Adrenal gland (tissue), 9 donors: ENCODE measurements at regions not wholly inside any gene's neighbourhood (a gene's known extent, or its start where the extent isn't known, plus 50 kb on each side); places are given as distances from the start of the nearest gene placed in this dataset.

Source experiments
- DNase-seq, 7 donors: peaks; one replicate each; pipeline ENCODE4 v3.0.0-alpha.2; 2019 to 2020
- H3K27ac ChIP-seq, 5 donors: fragments of 200-600 bp; sonication (generic) in 4 of 5; 1 replicate in 3 of 5; 2 replicates in 2 of 5; pipeline versions ENCODE4 v1.5.1 to v1.8.0; 2016 to 2020; ENCODE audit warnings: mild to moderate bottlenecking in 1 of 5
- H3K27me3 ChIP-seq: fragments of 200-600 bp; 2 replicates; pipeline ENCODE4 v1.8.0; 2021
- H3K36me3 ChIP-seq, 2 donors: fragments of 200-600 bp; replicated peaks in 1 of 2; 1 replicate in 1 of 2; 2 replicates in 1 of 2; pipeline versions ENCODE4 v1.5.1 to v1.8.0; 2018 to 2022
- H3K4me1 ChIP-seq, 2 donors: fragments of 200-600 bp; replicated peaks in 1 of 2; 1 replicate in 1 of 2; 2 replicates in 1 of 2; pipeline versions ENCODE4 v1.5.1 to v1.8.0; 2018 to 2021
- H3K4me3 ChIP-seq, 4 donors: fragments of 200-600 bp; sonication (generic) in 3 of 4; one replicate each; pipeline ENCODE4 v1.5.1; 2016 to 2018
- H3K9me3 ChIP-seq, 3 donors: fragments of 200-600 bp; sonication (generic) in 1 of 3; replicated peaks in 1 of 3; 1 replicate in 2 of 3; 2 replicates in 1 of 3; pipeline versions ENCODE4 v1.5.1 to v1.8.0; 2016 to 2021
- POLR2A ChIP-seq, 2 donors: fragments of 450-650 bp; IDR thresholded peaks; one replicate each; pipeline ENCODE4 v1.6.1; 2017; ENCODE audit warnings: antibody characterized with exemption in 2 of 2, mild to moderate bottlenecking in 2 of 2, moderate library complexity in 1 of 2
- WGBS, 4 donors: extraction: QIAGEN DNeasy Blood & Tissue Kit in 2 of 4; methylation state at CpG; one replicate each; pipeline versions ENCODE4 v1.1.5 to v1.1.7; 2013 to 2017; 5-methylcytosine and 5-hydroxymethylcytosine counted together
- intact Hi-C, 2 donors: fragments of 100-400 bp; cut with DNase I; formaldehyde crosslinking; loops; one replicate each; pipeline versions ENCODE4 v1.14.1 to v1.15.0; 2022 to 2023
- TF ChIP-seq, protein P1 (sequence below), 6 experiments: fragments of 450-650 bp in 4 of 6; fragments of 200-600 bp in 2 of 6; sonication (generic) in 1 of 6; IDR thresholded peaks; 1 replicate in 5 of 6; 2 replicates in 1 of 6; pipeline versions ENCODE4 v1.5.1 to v1.8.0; 2016 to 2021; ENCODE audit warnings: antibody characterized with exemption in 6 of 6, mild to moderate bottlenecking in 2 of 6, moderate library complexity in 1 of 6
- donor health status: healthy with polysubstance abuse.
- donor health status: Bipolar disorder and iron deficiency.
- donor health status: DM: yes; HTN: yes; CAD: no.
- donor health status: DM: no; HTN: no; CAD: no.
- donor health status: DM: no; HTN: no; CAD: no.

DNA sequence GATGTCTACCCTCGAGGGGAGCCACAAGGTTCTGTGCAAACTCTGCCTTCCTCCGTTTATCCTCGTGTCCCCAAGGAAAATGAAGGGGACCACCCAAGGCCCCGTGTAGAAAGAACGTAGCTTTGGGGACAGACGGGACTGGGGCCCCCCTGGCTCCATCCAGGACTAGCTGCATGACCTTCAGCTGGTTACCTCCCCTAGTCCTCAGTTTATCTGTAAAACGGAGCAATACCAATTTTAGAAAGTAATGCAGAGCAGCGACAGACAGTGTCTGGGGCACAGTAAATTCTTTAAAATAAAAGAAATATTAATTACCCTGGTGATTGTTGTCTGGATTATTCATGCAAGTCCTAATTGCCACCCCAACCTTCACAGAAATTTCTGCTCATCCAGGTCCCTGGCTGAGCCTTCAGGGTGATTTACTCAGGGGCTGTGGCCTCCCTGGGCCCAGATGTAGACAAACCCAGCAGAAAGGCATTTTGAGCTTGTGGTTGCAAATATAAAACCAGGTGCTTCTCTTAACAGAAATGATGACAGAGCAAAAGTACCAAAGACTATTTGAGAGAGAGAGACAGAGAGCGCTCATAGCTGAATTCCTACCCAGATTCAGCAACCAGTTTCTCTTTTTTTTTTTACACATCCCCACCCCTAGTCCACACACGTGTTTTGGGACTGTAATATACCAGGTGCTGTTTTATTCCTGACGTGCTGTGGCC, 155.1 kb upstream of the SMIM23 start:
- H3K27me3 ChIP-seq, result peaks cover 10% of the 10 kb centered on the region
- WGBS, 4 donors, result 38 to 50% (median 44%) methylated on average over 10 to 11 of the region's 11 CpGs
- no peak for TF ChIP-seq POLR2A (IDR thresholded peaks at IDR 0.05)
- TF ChIP-seq, protein P1, sequence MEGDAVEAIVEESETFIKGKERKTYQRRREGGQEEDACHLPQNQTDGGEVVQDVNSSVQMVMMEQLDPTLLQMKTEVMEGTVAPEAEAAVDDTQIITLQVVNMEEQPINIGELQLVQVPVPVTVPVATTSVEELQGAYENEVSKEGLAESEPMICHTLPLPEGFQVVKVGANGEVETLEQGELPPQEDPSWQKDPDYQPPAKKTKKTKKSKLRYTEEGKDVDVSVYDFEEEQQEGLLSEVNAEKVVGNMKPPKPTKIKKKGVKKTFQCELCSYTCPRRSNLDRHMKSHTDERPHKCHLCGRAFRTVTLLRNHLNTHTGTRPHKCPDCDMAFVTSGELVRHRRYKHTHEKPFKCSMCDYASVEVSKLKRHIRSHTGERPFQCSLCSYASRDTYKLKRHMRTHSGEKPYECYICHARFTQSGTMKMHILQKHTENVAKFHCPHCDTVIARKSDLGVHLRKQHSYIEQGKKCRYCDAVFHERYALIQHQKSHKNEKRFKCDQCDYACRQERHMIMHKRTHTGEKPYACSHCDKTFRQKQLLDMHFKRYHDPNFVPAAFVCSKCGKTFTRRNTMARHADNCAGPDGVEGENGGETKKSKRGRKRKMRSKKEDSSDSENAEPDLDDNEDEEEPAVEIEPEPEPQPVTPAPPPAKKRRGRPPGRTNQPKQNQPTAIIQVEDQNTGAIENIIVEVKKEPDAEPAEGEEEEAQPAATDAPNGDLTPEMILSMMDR (IDR thresholded peaks at IDR 0.05), result no peak

DNA sequence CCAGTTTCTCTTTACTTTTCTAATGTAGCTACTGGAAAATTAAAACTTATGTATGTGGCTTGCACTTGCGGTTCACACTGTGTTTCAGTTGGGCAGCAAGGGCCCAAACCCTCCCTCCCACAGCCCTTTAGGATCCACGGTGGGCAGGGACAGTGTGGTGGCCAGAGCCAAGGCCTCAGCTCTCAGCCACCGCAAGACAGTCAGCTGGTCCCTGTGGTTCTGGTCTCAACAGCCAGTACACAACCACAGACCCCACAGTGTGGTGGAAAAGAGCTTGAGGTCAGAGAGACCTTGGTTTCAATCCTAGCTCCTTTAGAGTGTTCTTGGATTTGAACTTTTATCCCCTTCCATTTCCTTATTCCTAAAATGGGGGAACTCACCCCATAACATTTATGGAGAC, 153.0 kb upstream of the SMIM23 start:
- TF ChIP-seq, protein P1 (IDR thresholded peaks at IDR 0.05), result no peak
- no peak for TF ChIP-seq POLR2A (IDR thresholded peaks at IDR 0.05)
- no peak overlapping the region for H3K27ac ChIP-seq
- no peaks in the 10 kb centered on the region for H3K9me3 ChIP-seq
- no peaks in the 10 kb centered on the region for H3K36me3 ChIP-seq
- no peak for DNase-seq
- 53 to 82% (median 72%) methylated on average over 3 of the region's 3 CpGs for WGBS, 4 donors
- intact Hi-C loops, result no loop called here
- H3K4me1 ChIP-seq, result peaks cover 0 to 9% of the 10 kb centered on the region in 2 donors
- peaks cover 10% of the 10 kb centered on the region for H3K27me3 ChIP-seq
- no peak overlapping the region for H3K4me3 ChIP-seq

More for the DNA sequence above, 155.1 kb upstream of the SMIM23 start:
- no peaks in the 10 kb centered on the region for H3K36me3 ChIP-seq
- H3K9me3 ChIP-seq, result no peaks in the 10 kb centered on the region
- intact Hi-C loops, result no loop called here
- no peak for DNase-seq
- H3K4me3 ChIP-seq, result no peak overlapping the region
- H3K4me1 ChIP-seq, result peaks cover 0 to 9% of the 10 kb centered on the region in 2 donors
- H3K27ac ChIP-seq, result no peak overlapping the region

DNA sequence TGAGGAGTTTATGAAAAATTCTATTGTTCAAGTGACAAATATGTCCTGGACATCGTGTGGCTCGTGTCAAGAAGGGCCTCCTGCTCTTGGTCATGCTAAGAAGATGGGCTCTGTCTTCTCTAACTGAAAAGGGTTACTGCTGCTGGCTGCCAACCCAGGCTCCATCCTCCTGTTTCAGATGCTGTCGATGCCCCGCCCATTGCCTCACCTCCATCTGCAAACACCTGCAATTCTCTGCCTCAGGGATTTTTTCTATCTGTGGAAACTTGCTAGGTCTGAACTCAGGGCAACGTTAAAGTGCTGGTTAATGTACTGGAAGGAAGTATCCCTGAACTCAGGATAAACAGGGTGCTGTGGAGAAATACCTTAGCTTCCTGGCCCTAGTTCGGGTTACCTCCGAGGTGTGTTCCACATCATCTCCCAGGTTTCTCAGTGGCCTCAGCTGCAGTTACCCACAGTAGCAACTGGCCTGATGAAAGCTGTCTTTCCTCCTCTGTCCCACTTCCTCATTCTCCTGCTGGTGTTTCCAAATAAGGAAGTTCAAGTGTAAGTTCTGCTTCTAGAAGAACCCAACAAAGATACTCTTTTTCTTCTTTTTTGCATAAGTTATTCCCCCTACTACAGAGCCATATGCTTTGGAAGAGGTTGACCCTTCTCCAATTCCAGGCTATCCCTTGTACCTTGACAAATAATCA, 151.7 kb upstream of the SMIM23 start:
- WGBS, 4 donors, result 66 to 85% (median 79%) methylated on average over 6 to 7 of the region's 7 CpGs
- H3K4me1 ChIP-seq, result peaks cover 0 to 9% of the 10 kb centered on the region in 2 donors
- no peak overlapping the region for H3K27ac ChIP-seq
- peaks cover 9% of the 10 kb centered on the region for H3K27me3 ChIP-seq
- no peaks in the 10 kb centered on the region for H3K9me3 ChIP-seq
- intact Hi-C loops, result no loop called here
- no peak overlapping the region for H3K4me3 ChIP-seq
- no peak for DNase-seq
- no peaks in the 10 kb centered on the region for H3K36me3 ChIP-seq
- no peak for TF ChIP-seq POLR2A (IDR thresholded peaks at IDR 0.05)
- TF ChIP-seq, protein P1 (IDR thresholded peaks at IDR 0.05), result no peak

DNA sequence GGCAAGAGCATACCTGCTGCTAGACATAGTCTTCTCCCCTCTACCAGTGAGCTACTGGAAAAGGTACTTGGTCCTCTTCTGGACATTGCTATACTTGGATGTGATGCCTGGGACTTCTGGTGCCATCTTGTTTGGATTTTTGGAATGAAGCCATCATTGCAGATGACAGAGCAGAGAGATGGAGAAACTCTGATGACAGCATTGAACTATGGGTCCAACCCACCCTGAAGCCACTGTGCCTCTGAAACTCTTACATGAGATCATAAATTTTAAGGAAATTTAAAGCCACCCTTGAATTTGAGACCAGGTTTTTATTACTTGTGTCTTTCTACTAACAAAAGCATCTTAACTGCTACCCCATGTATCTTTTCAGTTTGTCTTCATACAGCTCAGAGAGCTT, 151.1 kb upstream of the SMIM23 start:
- H3K4me1 ChIP-seq, result peaks cover 0 to 9% of the 10 kb centered on the region in 2 donors
- DNase-seq, result no peak
- TF ChIP-seq, protein P1 (IDR thresholded peaks at IDR 0.05), result no peak
- TF ChIP-seq POLR2A (IDR thresholded peaks at IDR 0.05), result no peak
- H3K9me3 ChIP-seq, result no peaks in the 10 kb centered on the region
- no peak overlapping the region for H3K4me3 ChIP-seq
- H3K27me3 ChIP-seq, result peaks cover 3% of the 10 kb centered on the region
- intact Hi-C loops, result no loop called here
- no peaks in the 10 kb centered on the region for H3K36me3 ChIP-seq
- H3K27ac ChIP-seq, result no peak overlapping the region
